ENCODE measurements at regions not wholly inside any gene's neighbourhood (a gene's known extent, or its start where the extent isn't known, plus 50 kb on each side); places are given as distances from the start of the nearest gene placed in this dataset.

DNA sequence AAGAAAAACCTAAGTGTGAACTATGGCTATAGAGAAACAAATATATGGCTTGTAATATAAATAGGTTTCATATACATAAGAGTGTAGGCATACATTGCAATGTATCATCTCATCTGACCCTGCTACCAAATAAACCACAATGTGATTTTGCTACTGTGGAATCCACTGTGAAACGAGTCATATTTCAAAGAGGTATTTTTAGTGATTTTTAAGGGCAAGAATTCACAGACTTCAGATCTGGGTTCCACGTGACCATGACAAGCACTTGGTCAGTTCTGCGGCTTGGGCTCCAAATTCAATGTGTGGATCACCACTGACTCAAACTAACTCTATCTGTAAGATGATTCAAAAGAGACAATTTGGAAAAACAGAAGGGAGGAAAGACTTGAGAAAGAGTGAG, 147.0 kb upstream of the ERG start:
- no peak for TF ChIP-seq CTCF (IDR thresholded peaks at IDR 0.05)
- no peak for TF ChIP-seq POLR2A (IDR thresholded peaks at IDR 0.05)
